HepG2 (cell line): ENCODE measurements at regions not wholly inside any gene's neighbourhood (a gene's known extent, or its start where the extent isn't known, plus 50 kb on each side); places are given as distances from the start of the nearest gene placed in this dataset.

Experiments
- CTCF ChIP-seq: sonication (generic); formaldehyde crosslinking; IDR thresholded peaks from 2 replicates; pipeline ENCODE4 v1.5.0; 2020; ENCODE audit warnings: mild to moderate bottlenecking, missing genetic modification reagents, moderate library complexity
- GABPA ChIP-seq, 2 experiments: IDR thresholded peaks; 2 replicates each; pipeline ENCODE4 v1.6.1; 2011 to 2016; ENCODE audit warnings: low read depth in 2 of 2, low read length in 1 of 2, missing biosample characterization in 1 of 2, missing genetic modification characterization in 1 of 2
- NR1H2 ChIP-seq: sonication (generic); formaldehyde crosslinking; IDR thresholded peaks from 2 replicates; pipeline ENCODE4 v1.8.1; 2022; ENCODE audit warnings: low read depth, missing genetic modification reagents, borderline replicate concordance
- NR2F6 ChIP-seq, 2 experiments: IDR thresholded peaks; 2 replicates each; pipeline ENCODE4 v1.6.1; 2016; ENCODE audit warnings: antibody characterized with exemption in 1 of 2, mild to moderate bottlenecking in 1 of 2
- ONECUT2 ChIP-seq: sonication (generic); formaldehyde crosslinking; IDR thresholded peaks from 2 replicates; pipeline ENCODE4 v1.4.0; 2020; ENCODE audit warnings: missing genetic modification reagents
- POLR2A ChIP-seq, 2 experiments: IDR thresholded peaks; 2 replicates each; pipeline ENCODE4 v1.6.1; 2011; ENCODE audit warnings: low read depth in 2 of 2, low read length in 2 of 2, mild to moderate bottlenecking in 1 of 2, moderate library complexity in 1 of 2; ENCODE audit not compliant: insufficient read depth in 1 of 2
- PTBP1 ChIP-seq: fragments of 200-400 bp; formaldehyde crosslinking; IDR thresholded peaks from 2 replicates; pipeline ENCODE4 v1.6.1; 2018; ENCODE audit warnings: low read length, low read depth; ENCODE audit not compliant: poor library complexity, severe bottlenecking
- ZNF121 ChIP-seq: sonication (generic); formaldehyde crosslinking; IDR thresholded peaks from 2 replicates; pipeline ENCODE4 v1.5.0; 2020; ENCODE audit warnings: mild to moderate bottlenecking, missing genetic modification reagents
- ZNF496 ChIP-seq: sonication (generic); formaldehyde crosslinking; IDR thresholded peaks from 2 replicates; pipeline ENCODE4 v1.8.1; 2023; ENCODE audit warnings: mild to moderate bottlenecking, moderate library complexity, missing genetic modification reagents; ENCODE audit not compliant: insufficient replicate concordance

- TF ChIP-seq CTCF (CRISPR knock-in tag) (no peak), ZNF121 (no peak), NR1H2 (CRISPR knock-in tag) (no peak), GABPA (IDR thresholded peaks at IDR 0.05; ENCODE audit: low read depth, low read length) (no peak), GABPA (CRISPR knock-in tag; IDR thresholded peaks at IDR 0.05; ENCODE audit: low read depth) (no peak), ZNF496 (CRISPR knock-in tag) (no peak), PTBP1 (no peak), NR2F6 (IDR thresholded peaks at IDR 0.05) (no peak), NR2F6 (CRISPR knock-in tag; IDR thresholded peaks at IDR 0.05) (no peak), POLR2A (IDR thresholded peaks at IDR 0.05; ENCODE audit: insufficient read depth in 1 of 2, low read depth in 2 of 2, low read length in 2 of 2) (no peak), ONECUT2 (no peak)
These were observed 117.3 kb upstream of the PCBD1 start for GRCh38 chr10:71005337-71006305.
